Right lobe of liver (tissue), 4 donors: ENCODE measurements at regions not wholly inside any gene's neighbourhood (a gene's known extent, or its start where the extent isn't known, plus 50 kb on each side); places are given as distances from the start of the nearest gene placed in this dataset.

Source experiments
- CTCF ChIP-seq, 4 donors: fragments of 200-600 bp in 3 of 4; fragments of 450-650 bp in 1 of 4; IDR thresholded peaks; one replicate each; pipeline versions ENCODE4 v1.5.1 to v1.8.0; 2016 to 2022; ENCODE audit warnings: antibody characterized with exemption in 4 of 4, mild to moderate bottlenecking in 2 of 4
- POLR2A ChIP-seq: fragments of 450-650 bp; IDR thresholded peaks from one replicate; pipeline ENCODE4 v1.6.1; 2017; ENCODE audit warnings: antibody characterized with exemption, mild to moderate bottlenecking
- donor health status: DM: no; HTN: no; CAD: no.
- donor health status: DM: no; HTN: no; CAD: no.
- donor health status: DM: no; HTN: yes; CAD: no.

DNA sequence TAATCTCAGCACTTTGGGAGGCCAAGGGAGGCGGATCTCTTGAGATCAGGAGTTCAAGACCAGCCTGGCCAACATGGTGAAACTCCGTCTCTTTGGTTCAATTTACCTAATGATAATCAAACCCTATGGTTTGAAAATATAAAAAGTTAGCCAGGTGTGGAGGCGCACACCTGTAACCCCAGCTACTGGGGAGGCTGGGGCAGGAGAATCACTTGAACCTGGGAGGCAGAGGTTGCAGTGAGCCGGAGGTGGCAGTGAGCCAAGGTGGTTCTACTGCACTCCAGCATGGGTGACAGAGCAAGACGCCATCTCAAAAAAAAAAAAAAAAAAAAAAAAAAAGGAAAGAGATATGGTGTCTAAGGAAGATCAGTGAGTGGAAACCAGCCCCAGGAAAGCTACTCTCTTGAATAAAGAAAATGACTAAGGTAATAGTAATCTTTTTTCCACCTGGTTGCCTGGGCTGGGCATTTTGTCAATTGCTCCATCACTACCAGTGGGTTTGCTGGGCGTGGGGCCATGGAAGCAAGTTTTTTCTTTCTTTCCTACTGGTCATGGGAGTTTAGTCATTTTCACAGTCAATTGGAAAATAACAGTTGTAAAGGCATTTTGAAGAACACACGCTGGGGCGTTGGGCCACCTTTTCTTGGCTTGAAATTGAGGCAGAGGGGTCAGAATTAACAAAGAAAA is 387.6 kb upstream of the RGMA start:
- TF ChIP-seq CTCF (IDR thresholded peaks at IDR 0.05): no peak
- no peak for TF ChIP-seq POLR2A
